Fibroblast of lung (primary cell): ENCODE measurements at regions not wholly inside any gene's neighbourhood (a gene's known extent, or its start where the extent isn't known, plus 50 kb on each side); places are given as distances from the start of the nearest gene placed in this dataset.

Source experiments
- DNase-seq, 2 donors: peaks; one replicate each; pipeline versions ENCODE4 v3.0.0 to v3.0.0-alpha.2; 2010; ENCODE audit warnings: low read depth in 2 of 2
- H2AFZ ChIP-seq: 2 replicates; pipeline ENCODE4 v1.5.1; 2012; ENCODE audit warnings: low read length, control low read depth, inconsistent platforms
- H3K27ac ChIP-seq: 2 replicates; pipeline ENCODE4 v1.5.1; 2011; ENCODE audit warnings: low read length, control low read depth; ENCODE audit not compliant: insufficient read depth
- H3K27me3 ChIP-seq: 2 replicates; pipeline ENCODE4 v1.5.1; 2011; ENCODE audit warnings: mild to moderate bottlenecking, low read length; ENCODE audit not compliant: control insufficient read depth, insufficient read depth
- H3K36me3 ChIP-seq: 2 replicates; pipeline ENCODE4 v1.5.1; 2011; ENCODE audit warnings: low read length; ENCODE audit not compliant: control insufficient read depth, insufficient read depth
- H3K4me1 ChIP-seq: 2 replicates; pipeline ENCODE4 v1.5.1; 2011; ENCODE audit warnings: low read length; ENCODE audit not compliant: control insufficient read depth, insufficient read depth; ENCODE audit errors: extremely low read depth
- H3K4me2 ChIP-seq: 2 replicates; pipeline ENCODE4 v1.5.1; 2011; ENCODE audit warnings: low read length, control low read depth; ENCODE audit not compliant: insufficient read depth; ENCODE audit errors: extremely low read depth
- H3K4me3 ChIP-seq, 4 experiments: fragments of 200-600 bp in 1 of 4; sonication (generic) in 1 of 4; replicated peaks in 1 of 4; 2 replicates each; pipeline ENCODE4 v1.5.1; 2011 to 2016; ENCODE audit warnings: low read length in 4 of 4, low read depth in 3 of 4, mild to moderate bottlenecking in 3 of 4, control low read depth in 2 of 4, inconsistent platforms in 1 of 4, mixed read lengths in 1 of 4; ENCODE audit not compliant: insufficient read depth in 1 of 4; ENCODE audit errors: control extremely low read depth in 1 of 4
- H3K79me2 ChIP-seq: 2 replicates; pipeline ENCODE4 v1.5.1; 2012; ENCODE audit warnings: mild to moderate bottlenecking, low read length, inconsistent platforms; ENCODE audit not compliant: control insufficient read depth, insufficient read depth
- H3K9ac ChIP-seq: 2 replicates; pipeline ENCODE4 v1.5.1; 2011; ENCODE audit warnings: mild to moderate bottlenecking, low read length, control low read depth; ENCODE audit not compliant: insufficient read depth
- H3K9me3 ChIP-seq: 2 replicates; pipeline ENCODE4 v1.5.1; 2012; ENCODE audit warnings: low read depth, low read length; ENCODE audit not compliant: control insufficient read depth, insufficient read depth
- H4K20me1 ChIP-seq: 2 replicates; pipeline ENCODE4 v1.5.1; 2011; ENCODE audit warnings: low read length; ENCODE audit not compliant: control insufficient read depth, insufficient read depth; ENCODE audit errors: extremely low read depth
- CTCF ChIP-seq, 2 donors: IDR thresholded peaks in 1 of 2; conservative IDR thresholded peaks in 1 of 2; 1 replicate in 1 of 2; 2 replicates in 1 of 2; pipeline ENCODE4 v1.5.1; 2011 to 2012; ENCODE audit warnings: low read length in 2 of 2, control low read depth in 1 of 2, inconsistent platforms in 1 of 2, low read depth in 1 of 2, mild to moderate bottlenecking in 1 of 2
- EZH2 ChIP-seq: IDR thresholded peaks from 2 replicates; pipeline ENCODE4 v1.5.1; 2012; ENCODE audit warnings: low read length, control low read depth, mild to moderate bottlenecking; ENCODE audit errors: missing control alignments

GRCh38 chr12:28100717-28101116 lies 89.5 kb upstream of the CCDC91 start:
- Histone ChIP-seq H3K27ac (no peak overlapping the region), H3K79me2 (no peaks in the 10 kb centered on the region), H3K36me3 (no peaks in the 10 kb centered on the region), H3K9me3 (no peaks in the 10 kb centered on the region), H3K4me1 (no peaks in the 10 kb centered on the region), H3K4me2 (no peak overlapping the region), H3K27me3 (no peaks in the 10 kb centered on the region), H3K9ac (no peak overlapping the region), H3K4me3 (no peak overlapping the region), H4K20me1 (no peaks in the 10 kb centered on the region), H2AFZ (no peak overlapping the region)
- TF ChIP-seq EZH2 = no peak
- TF ChIP-seq CTCF (conservative IDR thresholded peaks at IDR 0.05 in 1 of 2, IDR thresholded peaks at IDR 0.05 in 1 of 2; ENCODE audit: low read depth in 1 of 2, low read length in 2 of 2) = no peak
- peak in 1 of 2 donors; percentile 24 for DNase-seq

DNA sequence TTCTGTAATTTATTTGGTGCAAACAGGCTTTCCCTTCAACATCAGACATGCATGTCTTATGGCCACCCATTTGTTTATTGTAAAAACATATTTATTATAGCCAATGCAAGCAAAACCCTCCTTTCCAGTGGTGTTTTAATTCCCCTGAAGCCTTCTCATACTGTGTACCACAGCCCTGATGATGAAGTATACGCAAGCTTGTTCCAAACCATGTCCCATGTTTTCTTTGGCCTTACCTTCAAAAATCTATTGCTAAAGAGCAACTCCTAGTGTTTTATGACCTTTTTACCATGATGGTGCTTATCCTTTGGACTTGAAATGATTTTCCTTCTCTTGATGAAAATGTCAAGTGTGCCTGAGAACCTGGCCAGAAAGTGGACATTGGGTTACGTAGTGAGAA lies 85.9 kb upstream of the CCDC91 start:
- no peaks in the 10 kb centered on the region for H3K36me3 ChIP-seq
- no peaks in the 10 kb centered on the region for H3K9me3 ChIP-seq
- H4K20me1 ChIP-seq = no peaks in the 10 kb centered on the region
- no peak for TF ChIP-seq CTCF (conservative IDR thresholded peaks at IDR 0.05 in 1 of 2, IDR thresholded peaks at IDR 0.05 in 1 of 2; ENCODE audit: low read depth in 1 of 2, low read length in 2 of 2)
- no peak for TF ChIP-seq EZH2
- no peaks in the 10 kb centered on the region for H3K79me2 ChIP-seq
- H3K4me1 ChIP-seq = no peaks in the 10 kb centered on the region
- H2AFZ ChIP-seq = no peak overlapping the region
- no peak overlapping the region for H3K27ac ChIP-seq
- no peaks in the 10 kb centered on the region for H3K27me3 ChIP-seq
- H3K4me3 ChIP-seq = no peak overlapping the region
- H3K4me2 ChIP-seq = no peak overlapping the region
- DNase-seq = peak; percentile 38 to 63
- H3K9ac ChIP-seq = no peak overlapping the region

DNA sequence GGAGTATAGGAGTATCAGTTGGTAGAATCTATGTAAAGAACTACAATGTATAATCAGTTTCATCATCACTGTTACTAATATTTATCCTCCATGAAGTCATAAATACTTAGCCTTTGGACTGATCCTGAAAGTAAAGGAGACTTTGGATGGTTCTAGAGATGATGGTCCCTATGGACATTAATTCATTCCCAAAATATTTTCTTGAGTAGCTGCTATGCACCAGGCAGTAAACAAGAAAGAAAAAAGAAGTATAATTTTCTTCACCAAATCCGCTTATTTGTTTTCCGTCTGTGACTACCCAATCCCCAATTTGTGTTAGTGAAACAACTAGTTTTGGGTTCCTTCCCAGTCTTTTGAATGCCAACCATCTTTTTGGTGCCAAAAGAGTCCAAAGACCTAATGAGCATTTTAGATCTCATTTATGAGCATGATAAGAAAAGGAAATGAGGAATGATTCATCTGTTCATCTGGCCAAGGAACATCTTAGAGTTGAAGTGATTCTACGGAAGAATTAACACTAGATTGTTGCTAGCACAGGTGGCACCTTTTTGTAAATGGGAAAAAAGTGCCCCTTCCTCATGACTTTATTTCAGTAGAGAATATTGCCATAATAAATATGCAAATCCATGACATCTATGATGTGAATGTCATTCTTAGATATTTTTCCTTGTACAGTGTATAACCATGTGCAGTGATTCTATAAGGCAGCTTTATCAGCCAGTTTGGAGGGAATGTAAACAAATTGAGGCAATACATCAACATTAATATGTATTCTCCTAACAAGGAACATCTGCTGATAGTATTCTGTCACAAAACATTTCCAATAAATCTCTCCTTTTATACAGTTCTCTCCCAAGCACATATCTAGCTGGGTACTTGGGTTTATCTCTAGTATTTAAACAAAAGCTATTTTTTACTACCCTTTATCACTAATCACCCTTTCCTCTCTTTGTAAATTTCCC lies 85.1 kb upstream of the CCDC91 start:
- no peak overlapping the region for H3K9ac ChIP-seq
- H2AFZ ChIP-seq = no peak overlapping the region
- peak; percentile 15 to 65 for DNase-seq
- no peak overlapping the region for H3K4me3 ChIP-seq
- H3K27me3 ChIP-seq = no peaks in the 10 kb centered on the region
- no peaks in the 10 kb centered on the region for H3K9me3 ChIP-seq
- H3K27ac ChIP-seq = no peak overlapping the region
- no peaks in the 10 kb centered on the region for H3K4me1 ChIP-seq
- no peaks in the 10 kb centered on the region for H3K36me3 ChIP-seq
- no peak for TF ChIP-seq CTCF (conservative IDR thresholded peaks at IDR 0.05 in 1 of 2, IDR thresholded peaks at IDR 0.05 in 1 of 2; ENCODE audit: low read depth in 1 of 2, low read length in 2 of 2)
- no peak for TF ChIP-seq EZH2
- H3K4me2 ChIP-seq = no peak overlapping the region
- H3K79me2 ChIP-seq = no peaks in the 10 kb centered on the region
- no peaks in the 10 kb centered on the region for H4K20me1 ChIP-seq
